ENCODE measurements at regions not wholly inside any gene's neighbourhood (a gene's known extent, or its start where the extent isn't known, plus 50 kb on each side); places are given as distances from the start of the nearest gene placed in this dataset.

DNA sequence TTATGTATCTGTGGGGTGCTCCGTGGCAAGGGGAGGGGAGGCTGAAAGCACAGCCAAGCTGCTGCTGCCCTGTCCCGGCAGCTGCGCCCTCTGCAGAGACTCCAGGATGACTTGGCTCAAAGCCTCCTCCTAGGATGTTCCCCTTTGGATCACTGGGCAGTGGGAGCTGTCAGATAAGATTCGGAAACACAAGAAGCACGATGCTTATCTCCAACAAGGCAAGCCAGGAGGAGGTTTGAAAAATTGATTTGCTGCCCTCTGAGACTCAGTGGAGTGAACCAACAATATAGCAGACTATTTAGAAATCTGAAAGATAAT lies 776.4 kb downstream of the C6orf118 start:
- no peak overlapping the region for H2AFZ ChIP-seq (ENCODE audit: low read length)
- TF ChIP-seq, protein P1, sequence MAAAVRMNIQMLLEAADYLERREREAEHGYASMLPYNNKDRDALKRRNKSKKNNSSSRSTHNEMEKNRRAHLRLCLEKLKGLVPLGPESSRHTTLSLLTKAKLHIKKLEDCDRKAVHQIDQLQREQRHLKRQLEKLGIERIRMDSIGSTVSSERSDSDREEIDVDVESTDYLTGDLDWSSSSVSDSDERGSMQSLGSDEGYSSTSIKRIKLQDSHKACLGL (CRISPR knock-in tag; IDR thresholded peaks at IDR 0.05), result no peak
- TF ChIP-seq ZNF839 (CRISPR knock-in tag; IDR thresholded peaks at IDR 0.05; ENCODE audit: borderline replicate concordance) (no peak), SRY (CRISPR knock-in tag; IDR thresholded peaks at IDR 0.05) (no peak), MAFK (conservative IDR thresholded peaks at IDR 0.05 in 1 of 2, IDR thresholded peaks at IDR 0.05 in 1 of 2; ENCODE audit: low read length in 2 of 2) (0 out of 4 replicates have a peak, but pooled peaks of 1 of the 2 experiments have one; percentile 16), SOX6 (IDR thresholded peaks at IDR 0.05) (no peak), SOX6 (CRISPR knock-in tag; IDR thresholded peaks at IDR 0.05) (no peak), ZNF317 (CRISPR knock-in tag; IDR thresholded peaks at IDR 0.05) (no peak)
- POLR2A ChIA-PET, result no interaction called here
- no peak overlapping the region for H3K4me2 ChIP-seq (ENCODE audit: low read depth, low read length)
- no peak for DNase-seq (ENCODE audit: low spot score)
- H3K36me3 ChIP-seq (replicated peaks in 1 of 2; ENCODE audit: control insufficient read depth in 1 of 2, insufficient read depth in 2 of 2, low read length in 2 of 2), result no peaks in the 10 kb centered on the region
- H3K4me3 ChIP-seq (replicated peaks in 1 of 3; ENCODE audit: insufficient read depth in 1 of 3, low read depth in 2 of 3, low read length in 3 of 3), result no peak overlapping the region
- CTCF ChIA-PET (ENCODE audit: low intra/inter-chr PET ratio, low total read pairs), result no interaction called here
- no peak for ATAC-seq
- no peak for FAIRE-seq
- no peak overlapping the region for H3K9ac ChIP-seq (ENCODE audit: insufficient read depth, low read depth, low read length)
- in situ Hi-C loops (cut with HindIII; ENCODE audit: extremely low pct_ligation_motif_present, low pct_unique_long_range_greater_than_20kb), result no loop called here
- no peaks in the 10 kb centered on the region for H3K27me3 ChIP-seq (ENCODE audit: control insufficient read depth in 1 of 2, insufficient read depth in 2 of 2, low read length in 2 of 2)
- no TSS peak for BruUV-seq (replicated peaks)
- H4K20me1 ChIP-seq (ENCODE audit: insufficient read depth, low read length), result no peaks in the 10 kb centered on the region
- no peaks in the 10 kb centered on the region for H3K4me1 ChIP-seq (ENCODE audit: insufficient read depth, low read length)
- WGBS (ENCODE audit: low lambda C conversion rate), result 12% methylated on average over 5 of the region's 5 CpGs
- intact Hi-C loops (cut with micrococcal nuclease; ENCODE audit: unreplicated experiment), result no loop called here
- no peaks in the 10 kb centered on the region for H3K79me2 ChIP-seq (ENCODE audit: insufficient read depth, low read length)
- H3K9me3 ChIP-seq (ENCODE audit: low read length), result peaks cover 89% of the 10 kb centered on the region
- no peak overlapping the region for H3K27ac ChIP-seq (ENCODE audit: extremely low read length, insufficient read depth, low read length)

DNA sequence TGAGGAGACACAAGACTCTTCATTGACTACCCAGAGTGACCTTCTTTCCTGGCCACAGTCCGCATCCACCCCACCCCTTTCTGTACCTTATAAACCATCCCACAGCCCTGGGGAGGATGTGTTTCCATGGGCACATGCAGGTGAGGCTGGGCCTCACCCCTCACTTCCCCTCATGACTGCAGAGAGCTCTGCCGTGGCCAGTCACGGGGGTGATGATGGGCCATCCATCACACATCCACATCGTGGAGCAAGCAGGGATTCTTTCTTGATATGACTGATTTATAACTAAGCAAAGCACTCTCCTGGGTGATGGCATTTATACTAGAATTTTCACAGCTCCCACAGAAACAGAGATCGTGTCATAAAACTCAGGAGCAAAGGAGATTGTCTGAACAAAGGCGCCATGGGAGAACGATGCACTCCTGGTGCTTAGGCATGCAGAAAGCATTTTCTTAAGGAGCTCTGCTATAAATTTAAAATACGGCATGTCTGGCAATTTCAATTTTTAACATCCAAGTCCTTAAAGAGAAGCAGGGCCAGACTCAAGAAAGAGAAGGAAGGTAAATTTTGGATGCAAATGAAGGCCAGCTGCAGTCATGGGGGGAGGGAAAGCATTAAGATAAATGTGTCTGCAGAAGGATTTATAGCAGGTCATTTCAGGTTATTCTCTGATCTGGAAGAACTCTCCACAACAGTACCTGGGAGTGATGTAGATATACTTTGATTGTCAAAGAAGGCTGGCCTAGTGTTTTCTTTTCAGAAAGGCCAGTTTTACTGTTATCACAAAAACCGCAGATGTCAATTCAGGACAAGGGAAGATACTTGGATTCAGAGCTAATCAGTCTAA lies 777.0 kb downstream of the C6orf118 start:
- H3K36me3 ChIP-seq (replicated peaks in 1 of 2; ENCODE audit: control insufficient read depth in 1 of 2, insufficient read depth in 2 of 2, low read length in 2 of 2), result no peaks in the 10 kb centered on the region
- FAIRE-seq, result no peak
- no peak overlapping the region for H3K4me2 ChIP-seq (ENCODE audit: low read depth, low read length)
- in situ Hi-C loops (cut with HindIII; ENCODE audit: extremely low pct_ligation_motif_present, low pct_unique_long_range_greater_than_20kb) (no loop called here), intact Hi-C loops (cut with micrococcal nuclease; ENCODE audit: unreplicated experiment) (no loop called here)
- no peak for ATAC-seq
- H3K9me3 ChIP-seq (ENCODE audit: low read length), result peaks cover 90% of the 10 kb centered on the region
- WGBS (ENCODE audit: low lambda C conversion rate), result 19% methylated on average over 9 of the region's 9 CpGs
- no peak for DNase-seq (ENCODE audit: low spot score)
- no peaks in the 10 kb centered on the region for H3K79me2 ChIP-seq (ENCODE audit: insufficient read depth, low read length)
- CTCF ChIA-PET (ENCODE audit: low intra/inter-chr PET ratio, low total read pairs), result no interaction called here
- no peaks in the 10 kb centered on the region for H3K4me1 ChIP-seq (ENCODE audit: insufficient read depth, low read length)
- no TSS peak for BruUV-seq (replicated peaks)
- no peaks in the 10 kb centered on the region for H3K27me3 ChIP-seq (ENCODE audit: control insufficient read depth in 1 of 2, insufficient read depth in 2 of 2, low read length in 2 of 2)
- H3K27ac ChIP-seq (ENCODE audit: extremely low read length, insufficient read depth, low read length), result no peak overlapping the region
- POLR2A ChIA-PET, result no interaction called here
- H4K20me1 ChIP-seq (ENCODE audit: insufficient read depth, low read length), result no peaks in the 10 kb centered on the region
- no peak overlapping the region for H3K9ac ChIP-seq (ENCODE audit: insufficient read depth, low read depth, low read length)
- no peak overlapping the region for H3K4me3 ChIP-seq (replicated peaks in 1 of 3; ENCODE audit: insufficient read depth in 1 of 3, low read depth in 2 of 3, low read length in 3 of 3)
- H2AFZ ChIP-seq (ENCODE audit: low read length), result no peak overlapping the region
- TF ChIP-seq, protein P2, sequence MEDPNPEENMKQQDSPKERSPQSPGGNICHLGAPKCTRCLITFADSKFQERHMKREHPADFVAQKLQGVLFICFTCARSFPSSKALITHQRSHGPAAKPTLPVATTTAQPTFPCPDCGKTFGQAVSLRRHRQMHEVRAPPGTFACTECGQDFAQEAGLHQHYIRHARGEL (CRISPR knock-in tag; IDR thresholded peaks at IDR 0.05), result no peak
- no peak for TF ChIP-seq FOXK1 (CRISPR knock-in tag; IDR thresholded peaks at IDR 0.05; ENCODE audit: borderline replicate concordance, low read depth)
- TF ChIP-seq ZFP37 (CRISPR knock-in tag; IDR thresholded peaks at IDR 0.05; ENCODE audit: borderline replicate concordance), result no peak
- TF ChIP-seq, protein P3, sequence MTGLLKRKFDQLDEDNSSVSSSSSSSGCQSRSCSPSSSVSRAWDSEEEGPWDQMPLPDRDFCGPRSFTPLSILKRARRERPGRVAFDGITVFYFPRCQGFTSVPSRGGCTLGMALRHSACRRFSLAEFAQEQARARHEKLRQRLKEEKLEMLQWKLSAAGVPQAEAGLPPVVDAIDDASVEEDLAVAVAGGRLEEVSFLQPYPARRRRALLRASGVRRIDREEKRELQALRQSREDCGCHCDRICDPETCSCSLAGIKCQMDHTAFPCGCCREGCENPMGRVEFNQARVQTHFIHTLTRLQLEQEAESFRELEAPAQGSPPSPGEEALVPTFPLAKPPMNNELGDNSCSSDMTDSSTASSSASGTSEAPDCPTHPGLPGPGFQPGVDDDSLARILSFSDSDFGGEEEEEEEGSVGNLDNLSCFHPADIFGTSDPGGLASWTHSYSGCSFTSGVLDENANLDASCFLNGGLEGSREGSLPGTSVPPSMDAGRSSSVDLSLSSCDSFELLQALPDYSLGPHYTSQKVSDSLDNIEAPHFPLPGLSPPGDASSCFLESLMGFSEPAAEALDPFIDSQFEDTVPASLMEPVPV (CRISPR knock-in tag; IDR thresholded peaks at IDR 0.05), result no peak
- no peak for TF ChIP-seq ZFP90 (CRISPR knock-in tag; IDR thresholded peaks at IDR 0.05; ENCODE audit: borderline replicate concordance)
- TF ChIP-seq SMAD3 (CRISPR knock-in tag; IDR thresholded peaks at IDR 0.05), result no peak
- TF ChIP-seq ADNP (CRISPR knock-in tag; IDR thresholded peaks at IDR 0.05), result no peak
- TF ChIP-seq ZNF761 (CRISPR knock-in tag; conservative IDR thresholded peaks at IDR 0.05), result no peak

All from HepG2 (cell line).